ENCODE measurements at regions not wholly inside any gene's neighbourhood (a gene's known extent, or its start where the extent isn't known, plus 50 kb on each side); places are given as distances from the start of the nearest gene placed in this dataset.

GRCh38 chr3:159852821-159853505, 135.7 kb upstream of the IL12A start:
- peak; percentile 52 for DNase-seq

GRCh38 chr3:159853506-159853864, 135.2 kb upstream of the IL12A start:
- no peak for DNase-seq

- no peak for DNase-seq
Measured at GRCh38 chr3:159854500-159855124, 134.0 kb upstream of the IL12A start.

- no peak for DNase-seq
Measured at GRCh38 chr3:159855599-159856346, 132.9 kb upstream of the IL12A start.

GRCh38 chr3:159856590-159857104, 132.0 kb upstream of the IL12A start:
- DNase-seq: no peak

GRCh38 chr3:159857840-159858239, 130.8 kb upstream of the IL12A start:
- peak; percentile 31 for DNase-seq

- DNase-seq: no peak
Measured at GRCh38 chr3:159858650-159859049, 130.0 kb upstream of the IL12A start.

GRCh38 chr3:159859424-159859823, 129.2 kb upstream of the IL12A start:
- no peak for DNase-seq

GRCh38 chr3:159859836-159860235, 128.8 kb upstream of the IL12A start:
- no peak for DNase-seq

- DNase-seq: no peak
Measured at GRCh38 chr3:159860269-159861116, 128.1 kb upstream of the IL12A start.

- no peak for DNase-seq
Measured at GRCh38 chr3:159861369-159861987, 127.2 kb upstream of the IL12A start.

GRCh38 chr3:159865041-159865579, 123.5 kb upstream of the IL12A start:
- no peak for DNase-seq

GRCh38 chr3:159866201-159866746, 122.4 kb upstream of the IL12A start:
- no peak for DNase-seq

GRCh38 chr3:159867372-159867771, 121.3 kb upstream of the IL12A start:
- DNase-seq: no peak

- no peak for DNase-seq
Measured at GRCh38 chr3:159870723-159871122, 117.9 kb upstream of the IL12A start.

GRCh38 chr3:159872374-159873109, 116.1 kb upstream of the IL12A start:
- DNase-seq: no peak

- no peak for DNase-seq
Measured at GRCh38 chr3:159875116-159875515, 113.5 kb upstream of the IL12A start.

GRCh38 chr3:159877924-159878323, 110.7 kb upstream of the IL12A start:
- no peak for DNase-seq

- no peak for DNase-seq
Measured at GRCh38 chr3:159879146-159879545, 109.5 kb upstream of the IL12A start.

- no peak for DNase-seq
Measured at GRCh38 chr3:159879598-159879997, 109.0 kb upstream of the IL12A start.

GRCh38 chr3:159881208-159881607, 107.4 kb upstream of the IL12A start:
- DNase-seq: no peak
